Activated CD8-positive, alpha-beta T cell treated with anti-CD3 and anti-CD28 coated beads, Interleukin-2, amount 10 ng/mL, durations not matched to agents 7 days and 5 days (primary cell): ENCODE measurements at regions not wholly inside any gene's neighbourhood (a gene's known extent, or its start where the extent isn't known, plus 50 kb on each side); places are given as distances from the start of the nearest gene placed in this dataset.

Source experiments
- ATAC-seq: fragments of 150-1000 bp; cut with Tn5 transposase; one replicate; pipeline ENCODE4 v1.10.0; 2021; ENCODE audit warnings: moderate library complexity
- CTCF ChIA-PET: fragments of 350-600 bp; sonication (Branson Sonifier 250); formaldehyde crosslinking; loops from one replicate; lab custom pipeline; 2021; ENCODE audit warnings: antibody characterized with exemption; lab: Charles Lee
- POLR2A ChIA-PET: fragments of 350-600 bp; sonication (Branson Sonifier 250); formaldehyde crosslinking; loops from one replicate; lab custom pipeline; 2021; ENCODE audit warnings: antibody characterized with exemption; lab: Charles Lee
- DNase-seq: peaks from one replicate; pipeline ENCODE4 v3.0.0-alpha.2; 2020
- H3K27ac Mint-ChIP-seq: one replicate; pipeline ENCODE4 v1.8.0; 2021; ENCODE audit warnings: mild to moderate bottlenecking, mixed read lengths
- H3K27me3 Mint-ChIP-seq: one replicate; pipeline ENCODE4 v1.8.0; 2021; ENCODE audit warnings: low read depth, mixed read lengths
- H3K36me3 Mint-ChIP-seq: one replicate; pipeline ENCODE4 v1.8.0; 2021; ENCODE audit warnings: low read depth, mixed read lengths
- H3K4me1 Mint-ChIP-seq: one replicate; pipeline ENCODE4 v1.8.0; 2021; ENCODE audit warnings: low read depth, mixed read lengths
- H3K4me3 Mint-ChIP-seq: one replicate; pipeline ENCODE4 v1.8.0; 2021; ENCODE audit warnings: mild to moderate bottlenecking, mixed read lengths
- H3K9me3 Mint-ChIP-seq: one replicate; pipeline ENCODE4 v1.8.0; 2022; ENCODE audit warnings: mixed read lengths; ENCODE audit not compliant: insufficient read depth

- ChIA-PET CTCF (no interaction called here), POLR2A (no interaction called here)
- Mint-ChIP-seq H3K4me1 (no peaks in the 10 kb centered on the region), H3K27me3 (no peaks in the 10 kb centered on the region), H3K4me3 (no peak overlapping the region), H3K36me3 (no peaks in the 10 kb centered on the region), H3K9me3 (no peaks in the 10 kb centered on the region), H3K27ac (no peak overlapping the region)
- DNase-seq: no peak
- no peak for ATAC-seq
These were observed 426.8 kb upstream of the ADAMTS5 start for GRCh38 chr21:27393726-27394125.

GRCh38 chr21:27391990-27392389, 425.1 kb upstream of the ADAMTS5 start:
- Mint-ChIP-seq H3K27me3 (no peaks in the 10 kb centered on the region), H3K27ac (no peak overlapping the region), H3K9me3 (no peaks in the 10 kb centered on the region), H3K36me3 (no peaks in the 10 kb centered on the region), H3K4me1 (no peaks in the 10 kb centered on the region), H3K4me3 (no peak overlapping the region)
- no peak for DNase-seq
- ATAC-seq: no peak
- ChIA-PET POLR2A (no interaction called here), CTCF (no interaction called here)

- no peak overlapping the region for H3K27ac Mint-ChIP-seq
- ATAC-seq: no peak
- no peak overlapping the region for H3K4me3 Mint-ChIP-seq
- ChIA-PET POLR2A (no interaction called here), CTCF (no interaction called here)
- no peaks in the 10 kb centered on the region for H3K4me1 Mint-ChIP-seq
- H3K27me3 Mint-ChIP-seq: no peaks in the 10 kb centered on the region
- DNase-seq: no peak
- no peaks in the 10 kb centered on the region for H3K9me3 Mint-ChIP-seq
- no peaks in the 10 kb centered on the region for H3K36me3 Mint-ChIP-seq
These were observed 423.5 kb upstream of the ADAMTS5 start for GRCh38 chr21:27390384-27390783.

- H3K9me3 Mint-ChIP-seq: no peaks in the 10 kb centered on the region
- POLR2A ChIA-PET: no interaction called here
- H3K4me3 Mint-ChIP-seq: no peak overlapping the region
These were observed 421.9 kb upstream of the ADAMTS5 start for GRCh38 chr21:27388825-27389224.

GRCh38 chr21:27382404-27382803, 415.5 kb upstream of the ADAMTS5 start:
- no peak overlapping the region for H3K4me3 Mint-ChIP-seq
- ChIA-PET CTCF (no interaction called here), POLR2A (no interaction called here)
- no peaks in the 10 kb centered on the region for H3K9me3 Mint-ChIP-seq
- ATAC-seq (no peak), DNase-seq (no peak)
- H3K27ac Mint-ChIP-seq: no peak overlapping the region
- H3K4me1 Mint-ChIP-seq: no peaks in the 10 kb centered on the region
- H3K36me3 Mint-ChIP-seq: no peaks in the 10 kb centered on the region
- no peaks in the 10 kb centered on the region for H3K27me3 Mint-ChIP-seq

More at GRCh38 chr21:27388825-27389224, 421.9 kb upstream of the ADAMTS5 start:
- ATAC-seq (no peak), DNase-seq (no peak)
- H3K27me3 Mint-ChIP-seq: no peaks in the 10 kb centered on the region
- no peaks in the 10 kb centered on the region for H3K36me3 Mint-ChIP-seq
- H3K27ac Mint-ChIP-seq: no peak overlapping the region
- no peaks in the 10 kb centered on the region for H3K4me1 Mint-ChIP-seq
- CTCF ChIA-PET: no interaction called here

- Mint-ChIP-seq H3K36me3 (no peaks in the 10 kb centered on the region), H3K9me3 (peaks cover 6% of the 10 kb centered on the region), H3K4me3 (no peak overlapping the region), H3K4me1 (no peaks in the 10 kb centered on the region), H3K27ac (no peak overlapping the region), H3K27me3 (no peaks in the 10 kb centered on the region)
- ATAC-seq (no peak), DNase-seq (no peak)
- POLR2A ChIA-PET: no interaction called here
- CTCF ChIA-PET: no interaction called here
These were observed 413.4 kb upstream of the ADAMTS5 start for GRCh38 chr21:27380303-27380702.

GRCh38 chr21:27379354-27379753, 412.5 kb upstream of the ADAMTS5 start:
- Mint-ChIP-seq H3K36me3 (no peaks in the 10 kb centered on the region), H3K27ac (no peak overlapping the region), H3K4me1 (no peaks in the 10 kb centered on the region), H3K9me3 (peaks cover 6% of the 10 kb centered on the region), H3K27me3 (no peaks in the 10 kb centered on the region), H3K4me3 (no peak overlapping the region)
- CTCF ChIA-PET: no interaction called here
- ATAC-seq: no peak
- POLR2A ChIA-PET: no interaction called here
- DNase-seq: no peak

GRCh38 chr21:27372381-27372780, 405.5 kb upstream of the ADAMTS5 start:
- H3K4me3 Mint-ChIP-seq: no peak overlapping the region
- H3K27ac Mint-ChIP-seq: no peak overlapping the region
- no peak for DNase-seq
- POLR2A ChIA-PET: no interaction called here
- H3K27me3 Mint-ChIP-seq: no peaks in the 10 kb centered on the region
- peaks cover 6% of the 10 kb centered on the region for H3K9me3 Mint-ChIP-seq
- no peaks in the 10 kb centered on the region for H3K36me3 Mint-ChIP-seq
- CTCF ChIA-PET: no interaction called here
- H3K4me1 Mint-ChIP-seq: no peaks in the 10 kb centered on the region
- no peak for ATAC-seq

- Mint-ChIP-seq H3K27me3 (no peaks in the 10 kb centered on the region), H3K9me3 (peaks cover 6% of the 10 kb centered on the region), H3K36me3 (no peaks in the 10 kb centered on the region), H3K4me1 (no peaks in the 10 kb centered on the region), H3K4me3 (no peak overlapping the region), H3K27ac (no peak overlapping the region)
- DNase-seq (no peak), ATAC-seq (no peak)
- CTCF ChIA-PET: no interaction called here
- POLR2A ChIA-PET: no interaction called here
These were observed 405.1 kb upstream of the ADAMTS5 start for GRCh38 chr21:27371975-27372331.

- H3K9me3 Mint-ChIP-seq: peaks cover 8% of the 10 kb centered on the region
- no peak overlapping the region for H3K27ac Mint-ChIP-seq
These were observed 404.5 kb upstream of the ADAMTS5 start for GRCh38 chr21:27371115-27371974.

GRCh38 chr21:27369978-27370571, 403.2 kb upstream of the ADAMTS5 start:
- Mint-ChIP-seq H3K4me3 (no peak overlapping the region), H3K9me3 (peaks cover 4% of the 10 kb centered on the region), H3K4me1 (no peaks in the 10 kb centered on the region), H3K27ac (no peak overlapping the region), H3K27me3 (no peaks in the 10 kb centered on the region), H3K36me3 (no peaks in the 10 kb centered on the region)
- ChIA-PET POLR2A (no interaction called here), CTCF (no interaction called here)
- no peak for ATAC-seq
- DNase-seq: no peak

More at GRCh38 chr21:27371115-27371974, 404.5 kb upstream of the ADAMTS5 start:
- ChIA-PET CTCF (no interaction called here), POLR2A (no interaction called here)
- Mint-ChIP-seq H3K4me3 (no peak overlapping the region), H3K4me1 (no peaks in the 10 kb centered on the region), H3K36me3 (no peaks in the 10 kb centered on the region), H3K27me3 (no peaks in the 10 kb centered on the region)
- no peak for DNase-seq
- no peak for ATAC-seq

GRCh38 chr21:27369234-27369633, 402.3 kb upstream of the ADAMTS5 start:
- H3K4me3 Mint-ChIP-seq: no peak overlapping the region
- no peaks in the 10 kb centered on the region for H3K4me1 Mint-ChIP-seq
- ChIA-PET POLR2A (no interaction called here), CTCF (no interaction called here)
- H3K27me3 Mint-ChIP-seq: no peaks in the 10 kb centered on the region
- no peak for DNase-seq
- H3K27ac Mint-ChIP-seq: no peak overlapping the region
- ATAC-seq: no peak
- H3K9me3 Mint-ChIP-seq: peaks cover 4% of the 10 kb centered on the region
- H3K36me3 Mint-ChIP-seq: no peaks in the 10 kb centered on the region
